BJ (cell line): ENCODE measurements at regions not wholly inside any gene's neighbourhood (a gene's known extent, or its start where the extent isn't known, plus 50 kb on each side); places are given as distances from the start of the nearest gene placed in this dataset.

ENCODE experiments used
- CTCF ChIA-PET: fragments of 350-600 bp; formaldehyde crosslinking; extraction: SDS; loops from one replicate; lab custom pipeline; 2021; ENCODE audit warnings: antibody characterized with exemption, inconsistent platforms; lab: Yijun Ruan, JAX
- POLR2A ChIA-PET: fragments of 300-600 bp; sonication (Branson Sonifier 250); formaldehyde crosslinking; extraction: SDS; loops from one replicate; lab custom pipeline; 2021; ENCODE audit warnings: antibody characterized with exemption; lab: Charles Lee
- DNase-seq: peaks from one replicate; pipeline ENCODE4 v3.0.0-alpha.2; 2011; ENCODE audit warnings: low read depth
- H3K27me3 ChIP-seq: 2 replicates; pipeline ENCODE4 v1.6.0; 2011; ENCODE audit warnings: low read length; ENCODE audit not compliant: control insufficient read depth, insufficient read depth
- H3K36me3 ChIP-seq: 2 replicates; pipeline ENCODE4 v1.5.1; 2011; ENCODE audit warnings: low read length; ENCODE audit not compliant: control insufficient read depth, insufficient read depth
- H3K4me3 ChIP-seq: 2 replicates; pipeline ENCODE4 v1.5.1; 2011; ENCODE audit warnings: low read depth, mild to moderate bottlenecking, control low read depth, low read length
- TF ChIP-seq, protein P1 (sequence below): IDR thresholded peaks from 2 replicates; pipeline ENCODE4 v1.5.1; 2011; ENCODE audit warnings: low read depth, mild to moderate bottlenecking, control low read depth, inconsistent platforms, low read length, moderate library complexity; ENCODE audit not compliant: insufficient read depth

GRCh38 chr1:242754926-242755325 is 230.4 kb upstream of the PLD5 start:
- ChIA-PET POLR2A (no interaction called here), CTCF (no interaction called here)
- DNase-seq, result no peak
- H3K36me3 ChIP-seq, result no peaks in the 10 kb centered on the region
- H3K4me3 ChIP-seq, result no peak overlapping the region
- H3K27me3 ChIP-seq, result no peaks in the 10 kb centered on the region
- TF ChIP-seq, protein P1, sequence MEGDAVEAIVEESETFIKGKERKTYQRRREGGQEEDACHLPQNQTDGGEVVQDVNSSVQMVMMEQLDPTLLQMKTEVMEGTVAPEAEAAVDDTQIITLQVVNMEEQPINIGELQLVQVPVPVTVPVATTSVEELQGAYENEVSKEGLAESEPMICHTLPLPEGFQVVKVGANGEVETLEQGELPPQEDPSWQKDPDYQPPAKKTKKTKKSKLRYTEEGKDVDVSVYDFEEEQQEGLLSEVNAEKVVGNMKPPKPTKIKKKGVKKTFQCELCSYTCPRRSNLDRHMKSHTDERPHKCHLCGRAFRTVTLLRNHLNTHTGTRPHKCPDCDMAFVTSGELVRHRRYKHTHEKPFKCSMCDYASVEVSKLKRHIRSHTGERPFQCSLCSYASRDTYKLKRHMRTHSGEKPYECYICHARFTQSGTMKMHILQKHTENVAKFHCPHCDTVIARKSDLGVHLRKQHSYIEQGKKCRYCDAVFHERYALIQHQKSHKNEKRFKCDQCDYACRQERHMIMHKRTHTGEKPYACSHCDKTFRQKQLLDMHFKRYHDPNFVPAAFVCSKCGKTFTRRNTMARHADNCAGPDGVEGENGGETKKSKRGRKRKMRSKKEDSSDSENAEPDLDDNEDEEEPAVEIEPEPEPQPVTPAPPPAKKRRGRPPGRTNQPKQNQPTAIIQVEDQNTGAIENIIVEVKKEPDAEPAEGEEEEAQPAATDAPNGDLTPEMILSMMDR, result no peak

GRCh38 chr1:242754125-242754524 is 229.6 kb upstream of the PLD5 start:
- ChIA-PET CTCF (interaction anchor here (0.6 kb wide), 1 partner anchor 1314 kb away, joined by 3 read pairs; no protein-coding TSS in a partner anchor), POLR2A (no interaction called here)
- TF ChIP-seq, protein P1, result no peak
- no peak for DNase-seq
- Histone ChIP-seq H3K4me3 (no peak overlapping the region), H3K27me3 (no peaks in the 10 kb centered on the region), H3K36me3 (no peaks in the 10 kb centered on the region)

GRCh38 chr1:242747233-242747632 is 222.7 kb upstream of the PLD5 start:
- H3K4me3 ChIP-seq, result no peak overlapping the region
- ChIA-PET POLR2A (no interaction called here), CTCF (no interaction called here)
- TF ChIP-seq, protein P1, result no peak
- H3K36me3 ChIP-seq, result no peaks in the 10 kb centered on the region
- DNase-seq, result no peak
- no peaks in the 10 kb centered on the region for H3K27me3 ChIP-seq

DNA sequence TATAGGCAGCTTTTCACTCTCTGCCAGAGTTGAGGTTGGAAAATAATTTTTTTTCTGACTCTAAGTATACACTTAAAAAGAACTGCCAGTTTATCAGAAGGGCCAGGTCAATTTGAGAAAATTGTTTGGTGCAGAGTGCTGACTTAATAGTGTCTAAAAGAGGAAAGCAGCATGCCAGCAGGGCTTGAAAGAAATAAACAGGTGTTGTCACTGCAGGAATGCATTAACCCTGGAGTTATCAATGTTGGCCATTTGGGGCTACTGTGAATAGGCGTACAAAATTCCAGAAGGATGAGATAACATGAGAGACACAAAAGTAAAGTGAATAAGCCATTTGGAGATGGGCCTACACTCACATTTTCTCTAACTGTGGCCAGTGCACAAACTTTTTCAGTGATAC is 220.6 kb upstream of the PLD5 start:
- H3K36me3 ChIP-seq, result no peaks in the 10 kb centered on the region
- POLR2A ChIA-PET, result no interaction called here
- no peaks in the 10 kb centered on the region for H3K27me3 ChIP-seq
- no peak for DNase-seq
- H3K4me3 ChIP-seq, result no peak overlapping the region
- TF ChIP-seq, protein P1, result no peak
- CTCF ChIA-PET, result no interaction called here

GRCh38 chr1:242743983-242744780 is 219.7 kb upstream of the PLD5 start:
- no peak for DNase-seq
- POLR2A ChIA-PET, result no interaction called here

More at GRCh38 chr1:242743983-242744780, 219.7 kb upstream of the PLD5 start:
- CTCF ChIA-PET, result no interaction called here
- Histone ChIP-seq H3K36me3 (no peaks in the 10 kb centered on the region), H3K4me3 (no peak overlapping the region), H3K27me3 (no peaks in the 10 kb centered on the region)
- TF ChIP-seq, protein P1, result no peak
